ENCODE measurements at regions not wholly inside any gene's neighbourhood (a gene's known extent, or its start where the extent isn't known, plus 50 kb on each side); places are given as distances from the start of the nearest gene placed in this dataset.
"Not testable (repeated sequence)": the region's sequence is repeated elsewhere in the genome, so short reads cannot be mapped to it uniquely, and the experiment has no call there.

- FAIRE-seq = no peak
Observed at GRCh38 chr16:35753559-35754390, 2294.4 kb downstream of the TP53TG3F start.

DNA sequence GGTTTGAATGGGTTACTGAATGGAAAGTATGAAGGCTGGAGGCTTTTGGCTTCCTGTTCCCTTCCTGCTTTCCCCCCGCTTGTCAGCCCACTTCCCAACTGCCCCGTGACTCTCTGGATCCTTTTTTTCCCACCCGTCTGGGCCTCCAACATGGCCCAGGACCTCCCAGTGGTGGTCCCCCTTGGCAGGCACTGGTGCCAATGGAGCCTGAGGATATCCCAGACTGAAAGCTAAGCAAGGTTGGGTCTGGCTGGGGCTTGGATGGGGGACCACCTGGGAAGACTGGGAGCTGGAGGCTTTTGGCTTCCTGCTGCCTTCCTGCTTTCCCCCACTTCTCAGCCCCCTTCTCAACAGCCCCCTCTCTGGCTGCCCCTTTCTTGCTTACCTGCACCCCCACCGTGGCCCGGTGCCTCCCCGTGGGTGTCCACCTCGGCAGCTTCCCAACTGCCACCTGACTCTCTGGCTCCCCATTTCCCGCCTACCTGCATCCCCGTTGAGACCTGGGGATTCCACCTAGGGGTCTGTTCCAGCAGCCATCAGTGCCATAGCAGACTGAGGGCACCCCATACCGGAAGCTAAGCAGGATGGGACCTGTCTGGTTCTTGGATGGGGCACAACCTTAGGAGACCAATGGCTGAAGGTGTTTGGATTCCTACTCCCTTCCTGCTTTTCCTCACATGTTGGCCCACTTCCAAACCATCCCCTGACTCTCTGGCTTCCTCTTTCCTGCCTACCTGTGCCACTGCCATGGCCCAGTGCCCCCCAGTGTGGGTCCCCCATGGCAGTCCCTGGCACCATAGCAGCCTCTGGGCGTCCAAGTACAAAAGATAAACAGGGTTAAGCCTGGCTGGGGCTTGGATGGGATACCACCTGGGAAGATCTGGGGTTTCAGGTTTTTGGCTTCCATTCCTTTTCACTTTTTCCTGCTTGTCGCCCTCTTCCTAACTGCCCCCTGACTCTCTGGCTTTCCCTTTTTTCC lies 2295.3 kb downstream of the TP53TG3F start:
- no peak for FAIRE-seq

DNA sequence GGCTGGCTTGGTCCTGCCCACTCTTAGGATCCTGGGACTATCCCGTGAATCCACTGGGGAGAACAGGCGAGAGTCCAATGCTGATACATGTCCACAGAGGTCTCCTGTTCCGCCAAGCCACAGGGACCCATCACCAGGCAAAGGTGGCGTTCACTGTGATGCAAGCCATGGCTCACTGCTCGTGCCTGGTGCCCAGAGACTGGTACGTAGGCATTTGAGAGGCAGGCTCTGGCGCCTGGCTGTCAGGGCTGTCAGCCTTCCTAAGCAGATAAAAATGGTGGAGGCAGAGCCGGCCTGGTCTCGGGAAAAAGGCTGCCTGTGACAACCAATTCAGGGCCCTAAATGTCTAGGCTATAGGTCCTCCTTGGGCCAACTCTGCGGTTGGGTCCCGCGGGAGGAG lies 2329.0 kb downstream of the TP53TG3F start:
- FAIRE-seq = no peak

DNA sequence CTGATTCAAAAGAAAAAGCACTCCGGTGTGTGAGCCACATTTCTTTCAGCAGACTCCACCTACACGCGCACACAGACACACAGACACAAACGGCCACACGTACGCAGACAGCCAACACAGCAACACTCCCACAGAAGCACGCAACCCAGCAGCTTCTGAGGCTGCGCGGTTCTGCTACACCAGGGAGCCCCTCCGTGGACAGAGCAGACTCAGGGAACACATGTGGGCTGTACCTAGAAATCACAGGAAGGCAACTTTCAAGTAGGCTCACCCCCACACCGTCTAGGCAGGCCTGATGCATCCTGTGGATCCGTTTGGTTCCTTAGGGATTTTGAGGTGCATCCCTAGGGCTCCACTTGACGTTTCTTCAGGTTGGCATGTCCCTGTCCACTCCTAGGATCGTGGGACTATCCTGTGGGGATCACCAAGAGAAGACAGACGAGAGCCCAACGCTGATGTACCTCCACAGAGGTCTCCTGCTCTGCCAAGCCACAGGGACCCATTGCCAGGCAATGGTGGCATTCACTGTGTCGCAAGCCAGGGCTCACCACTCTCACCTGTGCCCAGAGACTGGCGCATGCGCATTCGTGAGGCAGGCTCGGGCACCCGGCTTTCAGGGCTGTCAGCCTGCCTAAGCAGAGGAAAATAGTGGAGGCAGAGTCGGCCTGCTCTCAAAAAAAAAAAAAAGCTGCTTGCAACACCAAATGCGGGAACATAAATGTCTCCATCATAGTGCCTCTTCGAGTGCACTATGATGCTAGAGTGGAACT lies 2333.3 kb downstream of the TP53TG3F start:
- FAIRE-seq = no peak

- no peak for FAIRE-seq
Observed at GRCh38 chr16:35793601-35794000, 2334.2 kb downstream of the TP53TG3F start.

DNA sequence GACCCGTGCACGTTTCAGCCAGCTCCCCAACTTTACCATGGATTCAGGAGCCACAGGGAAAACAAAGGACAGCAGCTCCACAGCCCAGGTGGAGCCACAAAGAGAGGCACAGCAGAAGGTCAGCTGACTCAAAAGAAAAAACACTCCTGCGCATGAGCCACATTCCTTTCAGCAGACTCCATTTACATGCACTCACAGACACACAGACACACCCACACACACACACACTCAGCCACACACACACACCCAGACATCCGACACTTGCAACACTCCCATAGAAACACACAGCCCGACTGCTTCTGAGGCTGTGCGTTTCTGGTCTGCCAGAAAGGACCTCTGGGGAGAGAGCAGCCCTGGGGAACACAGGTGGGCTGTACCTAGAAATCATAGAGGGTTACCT lies 2335.5 kb downstream of the TP53TG3F start:
- no peak for FAIRE-seq

GRCh38 chr16:35795361-35796029 lies 2336.1 kb downstream of the TP53TG3F start:
- no peak for FAIRE-seq

DNA sequence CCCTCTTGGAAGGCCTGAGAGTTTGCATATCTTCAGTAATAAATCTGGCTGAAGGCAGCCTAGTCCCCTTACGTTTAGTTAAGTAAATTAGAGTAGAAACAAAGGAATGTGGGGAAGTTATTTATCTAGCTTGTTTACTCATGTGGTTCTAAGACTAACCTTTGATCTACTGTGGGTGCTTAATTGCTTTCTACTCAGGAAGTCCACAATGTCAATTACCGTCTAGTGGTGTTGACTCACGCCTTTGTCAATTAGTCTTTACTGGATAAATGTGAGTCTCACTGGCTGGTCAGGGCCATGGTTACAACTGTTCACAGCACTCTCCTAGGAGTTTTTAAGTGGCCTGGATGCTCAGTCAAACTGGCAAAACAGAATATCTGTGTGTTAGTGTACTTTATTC lies 2338.4 kb downstream of the TP53TG3F start:
- no peak for FAIRE-seq

DNA sequence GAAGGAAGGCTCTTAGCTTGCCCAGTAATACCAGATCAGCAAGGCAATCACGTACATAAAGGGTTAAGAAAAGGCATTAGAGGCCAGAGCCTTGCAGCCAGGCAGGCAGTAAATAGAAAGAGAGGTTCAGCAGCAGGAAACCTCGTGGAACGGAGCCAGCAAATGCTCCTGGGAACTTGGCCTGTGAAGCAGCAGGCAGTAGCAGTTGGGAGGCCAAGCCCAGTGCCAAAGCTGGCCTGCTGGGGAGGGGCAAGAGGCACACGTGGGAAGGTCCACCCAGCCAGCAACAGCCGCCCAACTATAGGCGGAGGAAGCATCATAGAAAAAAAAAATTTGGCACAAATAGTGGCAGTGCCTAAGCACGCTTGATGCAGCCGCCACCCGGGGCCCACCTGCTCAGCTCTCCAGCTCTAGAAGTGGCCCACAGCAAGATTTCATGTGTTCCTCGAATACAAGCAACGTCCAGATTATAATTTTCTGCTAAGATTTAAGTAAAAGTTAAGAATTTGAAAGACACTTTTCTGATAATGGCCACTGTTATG lies 2339.5 kb downstream of the TP53TG3F start:
- no peak for FAIRE-seq

DNA sequence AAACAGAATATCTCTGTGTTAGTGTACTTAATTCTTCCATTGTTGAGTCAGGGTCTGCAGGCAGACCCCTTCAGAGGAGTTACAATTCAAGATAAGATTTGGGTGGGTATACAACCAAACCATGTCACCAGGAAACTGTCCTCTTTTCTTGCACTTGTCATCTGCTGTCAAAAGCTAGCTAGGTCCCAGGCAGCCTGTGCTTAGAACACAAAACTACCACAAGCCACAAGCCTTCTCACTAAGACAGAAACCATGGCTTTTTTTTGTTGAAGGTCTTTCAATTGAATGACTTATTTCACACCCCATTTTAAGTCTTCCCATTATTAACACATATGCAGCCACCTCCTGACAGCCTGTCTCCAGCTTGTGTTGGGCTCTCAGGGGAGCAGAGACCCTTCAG lies 2345.1 kb downstream of the TP53TG3F start:
- FAIRE-seq = not testable (repeated sequence)

DNA sequence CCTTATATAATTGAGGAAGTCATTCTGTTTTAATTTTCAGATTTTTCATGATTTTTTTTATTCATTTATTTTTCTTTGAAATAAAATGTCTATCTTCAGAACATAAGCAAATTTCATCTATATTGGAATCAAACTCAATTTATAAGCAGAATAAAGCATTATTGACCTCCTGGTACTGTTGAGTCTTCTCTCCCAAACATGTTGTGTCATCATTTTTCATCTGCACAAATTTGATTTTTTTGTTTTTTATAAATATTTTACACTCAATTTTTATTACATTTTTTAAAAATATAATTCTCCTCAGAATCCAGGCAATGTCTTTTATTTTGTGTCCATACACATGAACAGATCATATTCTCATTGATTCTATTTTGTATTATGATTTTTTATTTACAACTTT lies 2363.9 kb downstream of the TP53TG3F start:
- no peak for FAIRE-seq

GRCh38 chr16:35841632-35842031 lies 2382.2 kb downstream of the TP53TG3F start:
- no peak for FAIRE-seq

DNA sequence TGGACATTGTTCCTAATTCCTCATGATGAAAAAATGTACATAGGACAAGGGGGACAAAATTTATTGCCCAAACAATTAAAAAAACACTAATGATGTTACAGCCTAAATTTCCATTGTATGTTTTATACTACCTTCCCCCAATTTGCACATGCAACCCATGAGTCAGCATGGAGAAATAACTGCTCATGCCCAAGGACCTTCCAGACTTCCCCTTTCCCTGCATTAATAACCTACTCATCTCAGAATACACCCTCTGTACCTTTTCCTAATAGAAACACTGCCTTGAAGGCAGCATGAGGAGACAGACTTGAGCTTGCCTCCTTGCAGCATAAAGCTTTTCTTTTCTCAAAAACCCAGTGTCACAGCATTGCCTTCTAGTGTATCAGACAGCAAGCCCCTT lies 2402.8 kb downstream of the TP53TG3F start:
- no peak for FAIRE-seq

DNA sequence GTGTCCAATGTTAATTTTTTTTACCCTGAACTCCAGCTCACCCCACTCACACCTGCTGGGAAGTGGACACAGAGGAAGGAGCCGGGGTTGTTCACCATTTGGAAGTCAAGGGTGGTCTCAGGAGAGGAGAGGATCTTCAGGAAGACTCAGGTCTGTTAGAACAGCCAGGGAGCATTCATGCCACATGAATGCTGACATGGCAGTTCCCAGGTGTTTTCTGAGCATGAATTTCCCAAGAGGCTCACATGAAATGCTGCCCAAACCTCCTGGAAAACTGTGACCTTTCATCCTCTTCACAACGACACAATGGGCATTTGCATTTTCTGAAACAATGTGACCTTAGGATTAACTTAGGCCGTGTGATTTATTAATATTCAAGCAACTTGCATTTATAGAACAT lies 2409.2 kb downstream of the TP53TG3F start:
- no peak for FAIRE-seq

DNA sequence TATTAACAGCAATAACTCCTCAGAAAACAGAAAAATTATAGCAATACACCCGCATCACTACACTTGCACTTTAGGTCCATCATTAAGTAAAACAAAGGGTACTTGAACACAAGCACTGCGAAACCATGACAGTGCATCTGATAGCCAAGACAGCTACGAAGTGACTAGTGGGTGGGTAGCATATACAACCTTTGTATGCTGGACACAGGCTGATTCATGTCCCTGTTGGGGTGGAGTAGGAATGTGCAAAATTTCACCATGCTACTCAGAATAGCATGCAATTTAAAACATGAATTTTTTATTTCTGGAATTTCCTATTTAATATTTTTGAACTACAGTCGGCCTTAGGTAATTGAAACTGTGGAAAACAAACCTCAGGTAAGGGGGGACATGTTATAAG lies 2414.1 kb downstream of the TP53TG3F start:
- no peak for FAIRE-seq

DNA sequence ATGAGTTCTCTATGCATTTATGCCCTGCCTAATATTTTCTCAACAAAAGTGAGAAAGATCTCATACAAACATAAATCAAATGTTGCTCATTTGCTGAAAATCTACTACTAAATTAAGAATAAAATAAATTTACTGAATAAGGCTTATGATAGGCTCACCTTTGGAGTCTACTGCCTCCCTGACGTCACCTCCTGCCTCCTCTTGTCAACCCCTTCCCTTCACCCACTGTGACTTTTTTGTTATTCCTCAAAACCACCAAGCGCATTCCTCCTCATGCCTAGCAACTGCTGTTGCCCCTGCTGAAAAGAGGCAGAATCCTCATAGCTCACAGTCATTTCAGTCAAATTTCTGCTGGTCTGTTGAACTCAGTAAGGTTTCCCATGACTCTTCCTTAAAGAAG lies 2422.2 kb downstream of the TP53TG3F start:
- no peak for FAIRE-seq

DNA sequence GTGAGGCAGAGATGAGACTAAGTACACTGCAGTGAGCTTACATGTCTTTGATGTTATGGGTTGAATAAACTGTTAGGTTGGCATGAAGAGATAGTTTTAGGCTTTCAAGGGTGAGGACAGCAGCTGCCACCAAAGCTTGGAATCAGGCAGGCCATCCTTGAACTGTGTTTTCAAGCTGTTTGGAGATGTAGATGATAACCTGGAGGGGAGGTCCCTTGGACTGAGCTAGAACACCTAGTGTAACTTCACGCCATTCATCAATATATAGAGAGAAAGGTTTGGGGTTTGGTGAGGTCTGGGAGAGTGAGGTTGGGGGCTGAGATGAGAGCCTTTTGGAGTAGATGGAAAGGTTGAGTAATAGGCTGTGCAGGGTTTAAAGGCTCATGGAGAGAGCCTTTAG lies 2447.0 kb downstream of the TP53TG3F start:
- FAIRE-seq = no peak

- no peak for FAIRE-seq
Observed at GRCh38 chr16:35908152-35908551, 2448.7 kb downstream of the TP53TG3F start.

DNA sequence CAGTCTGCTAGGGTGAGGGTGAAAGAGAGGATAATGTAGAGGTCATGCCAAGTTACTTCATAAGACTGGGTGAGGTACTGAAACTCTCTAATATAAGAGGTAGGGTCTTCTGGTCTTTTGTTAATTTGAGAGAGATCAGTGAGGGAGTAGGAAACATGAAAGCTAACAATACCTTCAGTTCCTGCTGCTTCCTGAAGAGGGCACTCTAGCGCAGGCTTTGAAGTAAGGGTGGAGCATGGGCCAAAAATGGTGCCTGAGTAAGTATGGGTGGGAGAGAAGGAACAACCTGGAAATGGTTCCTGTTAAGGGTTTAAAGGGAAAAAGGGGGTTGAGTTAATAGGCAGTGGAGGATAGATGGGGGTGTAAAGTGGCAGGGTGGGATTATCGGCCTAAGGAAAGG lies 2449.5 kb downstream of the TP53TG3F start:
- FAIRE-seq = no peak

DNA sequence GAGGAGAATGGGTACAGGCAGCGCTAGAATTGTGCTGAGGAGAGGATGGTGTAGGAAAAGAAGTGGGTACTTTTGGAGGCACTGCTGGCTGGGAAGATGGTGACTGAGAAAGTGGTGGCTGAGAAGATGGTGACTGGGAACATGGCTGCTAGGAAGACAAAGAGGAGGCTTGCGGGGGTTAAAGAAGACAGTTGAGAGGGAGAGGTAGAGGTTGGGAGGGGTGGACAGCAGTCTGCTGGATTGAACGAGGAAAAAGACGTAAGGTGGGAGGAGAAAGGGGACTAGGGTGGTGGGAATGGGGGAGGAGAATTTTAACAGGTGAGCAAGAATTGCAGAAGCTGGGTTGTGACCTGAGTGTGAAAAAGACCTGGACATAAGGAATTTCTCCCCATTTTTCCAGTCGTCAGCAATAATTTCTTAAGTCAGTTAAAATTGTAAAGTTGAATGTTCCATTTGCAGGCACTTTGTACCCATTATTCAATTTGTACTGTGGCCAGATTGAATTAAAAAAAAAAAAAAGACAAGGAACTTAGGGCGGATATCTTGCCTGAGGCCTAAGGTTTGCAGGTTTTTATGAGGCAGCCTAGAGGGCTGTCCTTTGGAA lies 2450.0 kb downstream of the TP53TG3F start:
- FAIRE-seq = no peak

- FAIRE-seq = no peak
Observed at GRCh38 chr16:35910409-35910808, 2451.0 kb downstream of the TP53TG3F start.

DNA sequence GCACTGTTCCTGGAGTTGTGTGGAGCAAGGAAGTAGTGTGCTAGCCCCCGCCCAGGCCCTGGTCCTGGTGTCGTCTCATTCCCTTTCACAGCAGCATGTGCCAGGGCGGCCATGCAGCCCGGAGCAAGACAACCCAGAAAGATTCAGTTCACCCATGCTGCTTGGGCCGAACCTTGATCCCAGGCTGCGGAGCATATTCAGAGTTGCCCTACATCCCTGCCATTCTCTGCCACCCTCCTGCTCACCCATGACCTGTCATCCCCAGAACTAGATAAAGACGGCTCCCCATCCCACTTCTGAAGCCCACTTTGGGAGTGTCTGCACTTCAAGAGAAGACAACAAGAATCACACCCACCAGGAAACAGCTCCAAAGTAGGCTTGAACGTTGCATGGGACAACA lies 2452.5 kb downstream of the TP53TG3F start:
- FAIRE-seq = no peak
